ENCODE measurements at regions not wholly inside any gene's neighbourhood (a gene's known extent, or its start where the extent isn't known, plus 50 kb on each side); places are given as distances from the start of the nearest gene placed in this dataset.
"Not testable (repeated sequence)": the region's sequence is repeated elsewhere in the genome, so short reads cannot be mapped to it uniquely, and the experiment has no call there.

DNA sequence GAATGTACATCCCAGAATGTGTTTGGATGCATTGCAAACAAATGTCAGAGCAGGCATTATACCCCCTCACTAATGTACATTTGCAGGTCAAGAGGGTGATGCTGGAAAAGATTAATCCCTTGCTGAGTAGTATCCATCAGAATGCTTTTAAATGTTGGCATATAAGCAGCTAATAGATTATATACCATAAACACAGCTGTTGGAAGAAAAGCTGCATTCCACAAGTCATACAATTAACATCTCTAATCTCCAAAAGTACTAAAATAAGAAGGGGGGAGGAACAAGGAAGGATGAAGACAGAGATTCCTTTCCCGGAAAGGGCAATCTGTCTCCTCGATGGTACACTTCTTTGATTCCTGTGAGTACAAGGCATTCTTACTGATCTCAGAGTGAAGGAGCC, 445.7 kb upstream of the CDIN1 start:
- no peak for DNase-seq (ENCODE audit: low read depth in 3 of 3, low spot score in 2 of 3)

DNA sequence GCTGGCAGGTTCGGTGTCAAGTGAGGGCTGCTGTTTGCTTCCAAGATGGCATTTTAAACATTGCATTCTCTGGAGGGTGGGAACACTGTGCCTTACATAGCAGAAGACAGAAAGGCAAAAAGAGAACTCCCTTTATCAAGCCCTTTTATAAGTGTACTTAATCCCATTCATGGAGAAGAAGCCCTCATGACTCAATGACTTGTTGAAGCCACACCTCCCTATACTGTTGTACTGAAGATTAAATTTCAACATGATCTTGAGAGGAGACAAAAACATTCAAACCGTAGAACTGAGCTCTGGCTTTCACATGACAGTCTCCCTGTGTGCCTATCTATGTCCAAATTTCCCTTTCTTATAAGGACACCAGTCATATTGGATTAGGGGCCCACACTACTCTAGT, 443.4 kb upstream of the CDIN1 start:
- DNase-seq (ENCODE audit: low read depth in 3 of 3, low spot score in 2 of 3), result no peak

DNA sequence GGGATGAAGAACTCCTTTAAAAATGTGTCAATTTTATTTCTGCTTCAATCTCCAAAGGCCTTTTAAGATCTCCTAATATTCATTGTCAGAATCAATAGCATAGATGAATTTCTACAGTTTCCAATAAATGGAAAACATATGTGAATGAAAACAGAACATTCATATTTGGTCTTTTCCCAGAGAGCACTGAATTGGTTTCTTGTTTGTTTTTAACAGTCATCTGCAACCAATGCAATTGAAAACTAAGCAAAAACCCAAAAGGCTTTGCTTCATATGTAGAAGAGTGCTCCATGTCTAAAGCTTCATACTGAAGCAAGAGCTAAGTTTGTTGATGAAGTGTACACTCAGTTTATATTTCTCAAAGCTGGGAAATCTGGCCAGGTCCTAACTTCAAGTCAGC, 426.5 kb upstream of the CDIN1 start:
- DNase-seq (ENCODE audit: low read depth in 3 of 3, low spot score in 2 of 3), result no peak

GRCh38 chr15:36156879-36157427, 422.5 kb upstream of the CDIN1 start:
- no peak for DNase-seq (ENCODE audit: low read depth in 3 of 3, low spot score in 2 of 3)

DNA sequence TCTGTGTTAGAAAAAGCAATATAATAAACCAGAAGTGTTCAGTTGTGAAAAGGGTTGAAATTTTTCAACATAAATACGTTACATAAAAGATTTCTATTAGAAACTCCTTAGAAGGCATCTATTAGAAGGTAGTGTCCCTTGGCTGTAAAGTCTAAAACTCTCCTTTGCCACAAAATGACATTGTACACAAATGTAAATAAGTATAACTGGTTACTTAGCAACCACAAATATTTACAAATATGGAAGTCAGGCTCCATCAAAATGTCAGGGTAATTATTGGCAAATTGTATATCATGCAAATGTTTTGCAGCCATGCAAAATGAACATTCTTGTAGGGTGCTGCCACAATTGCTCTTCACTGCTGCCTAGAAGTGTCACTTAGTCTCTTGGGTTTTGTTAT, 419.1 kb upstream of the CDIN1 start:
- DNase-seq (ENCODE audit: low read depth in 3 of 3, low spot score in 2 of 3), result no peak

- no peak for DNase-seq (ENCODE audit: low read depth in 3 of 3, low spot score in 2 of 3)
Observed at GRCh38 chr15:36161108-36161507, 418.3 kb upstream of the CDIN1 start.

GRCh38 chr15:36161771-36162212, 417.6 kb upstream of the CDIN1 start:
- no peak for DNase-seq (ENCODE audit: low read depth in 3 of 3, low spot score in 2 of 3)

GRCh38 chr15:36163983-36164382, 415.4 kb upstream of the CDIN1 start:
- DNase-seq (ENCODE audit: low read depth in 3 of 3, low spot score in 2 of 3), result not testable (repeated sequence)

GRCh38 chr15:36172955-36173354, 406.5 kb upstream of the CDIN1 start:
- DNase-seq (ENCODE audit: low read depth in 3 of 3, low spot score in 2 of 3), result no peak

GRCh38 chr15:36175186-36175740, 404.2 kb upstream of the CDIN1 start:
- no peak for DNase-seq (ENCODE audit: low read depth in 3 of 3, low spot score in 2 of 3)

DNA sequence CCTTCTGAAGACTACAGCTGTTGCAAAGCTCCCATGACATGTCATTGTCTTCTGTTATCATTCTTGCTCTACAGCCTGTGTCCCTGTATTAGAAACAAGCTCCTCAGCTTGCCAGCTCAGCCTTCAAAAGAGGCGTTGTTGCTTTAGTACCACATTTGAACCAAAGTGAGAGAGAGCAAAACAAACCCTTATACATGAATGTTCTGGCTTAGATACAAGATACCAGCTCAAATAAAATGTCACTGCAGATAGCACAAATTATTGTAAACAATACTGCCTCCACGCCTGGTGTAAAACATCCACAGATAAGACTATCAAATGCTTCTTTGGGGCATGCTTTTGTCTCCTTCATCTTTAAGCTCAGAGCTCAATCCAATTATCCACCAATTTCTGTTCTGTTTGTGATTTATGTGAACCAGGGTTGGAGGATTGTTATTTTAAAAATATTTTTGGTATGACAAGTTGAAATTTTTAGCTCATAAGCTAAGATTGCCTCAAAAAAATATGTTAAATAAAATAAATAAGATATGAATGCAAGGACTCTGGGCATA, 403.6 kb upstream of the CDIN1 start:
- no peak for DNase-seq (ENCODE audit: low read depth in 3 of 3, low spot score in 2 of 3)

GRCh38 chr15:36177590-36178302, 401.7 kb upstream of the CDIN1 start:
- DNase-seq (ENCODE audit: low read depth in 3 of 3, low spot score in 2 of 3), result peak; percentile 69 to 74 (median 74)

DNA sequence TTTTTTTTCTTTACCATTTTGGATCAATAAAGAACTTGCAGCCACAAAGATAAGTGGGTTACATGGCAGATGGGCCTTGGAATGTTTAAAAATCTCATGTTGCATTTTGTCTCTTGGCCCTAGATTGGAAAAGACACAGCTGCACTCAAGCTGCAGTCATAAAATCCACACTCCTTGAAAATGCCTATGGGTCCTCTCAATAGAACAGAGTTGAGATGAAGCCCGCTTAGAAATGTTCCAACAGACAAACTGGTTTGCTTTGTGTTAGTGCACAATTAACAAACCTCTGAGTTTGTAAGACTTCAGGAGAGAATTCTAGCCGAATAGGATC, 401.2 kb upstream of the CDIN1 start:
- no peak for DNase-seq (ENCODE audit: low read depth in 3 of 3, low spot score in 2 of 3)

DNA sequence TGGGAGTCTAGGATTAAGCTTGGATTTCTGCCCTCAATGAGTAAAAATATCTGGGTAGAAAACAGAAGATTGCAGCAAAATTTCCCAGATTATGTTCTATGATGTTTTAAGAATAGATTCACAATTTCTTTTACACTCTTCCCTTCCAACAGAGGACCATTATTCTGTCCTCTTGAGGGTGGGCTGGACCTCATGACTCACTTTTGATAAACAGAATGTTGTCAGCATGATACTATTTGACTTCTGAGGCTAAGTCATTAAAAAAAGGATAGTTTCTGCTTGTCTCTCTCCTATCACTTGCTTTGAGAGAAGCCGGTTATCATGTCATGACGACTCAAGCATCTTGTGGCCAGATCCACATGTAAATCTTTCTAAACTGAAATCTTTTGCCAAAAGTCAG, 396.2 kb upstream of the CDIN1 start:
- DNase-seq (ENCODE audit: low read depth in 3 of 3, low spot score in 2 of 3), result no peak

GRCh38 chr15:36185438-36185837, 394.0 kb upstream of the CDIN1 start:
- no peak for DNase-seq (ENCODE audit: low read depth in 3 of 3, low spot score in 2 of 3)

DNA sequence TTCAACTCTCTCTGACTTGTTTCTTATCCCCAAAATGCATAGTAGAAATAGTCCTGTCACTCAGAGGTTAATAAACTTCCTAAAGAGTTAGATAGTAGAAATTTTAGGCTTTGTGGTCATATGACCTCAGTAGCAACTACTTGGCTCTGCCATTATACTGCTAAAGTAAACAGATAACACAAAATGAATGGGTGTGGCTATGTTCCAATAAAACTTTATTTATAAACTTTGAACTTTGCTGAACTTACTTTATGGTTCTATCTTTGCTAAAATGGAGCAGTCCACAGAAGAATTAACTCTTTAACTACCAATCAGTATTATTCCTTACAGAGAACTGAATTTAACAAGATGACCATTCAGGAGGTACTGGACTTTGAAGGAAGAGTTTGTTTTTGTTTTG, 393.6 kb upstream of the CDIN1 start:
- DNase-seq (ENCODE audit: low read depth in 3 of 3, low spot score in 2 of 3), result no peak

- no peak for DNase-seq (ENCODE audit: low read depth in 3 of 3, low spot score in 2 of 3)
Observed at GRCh38 chr15:36186376-36186775, 393.1 kb upstream of the CDIN1 start.

DNA sequence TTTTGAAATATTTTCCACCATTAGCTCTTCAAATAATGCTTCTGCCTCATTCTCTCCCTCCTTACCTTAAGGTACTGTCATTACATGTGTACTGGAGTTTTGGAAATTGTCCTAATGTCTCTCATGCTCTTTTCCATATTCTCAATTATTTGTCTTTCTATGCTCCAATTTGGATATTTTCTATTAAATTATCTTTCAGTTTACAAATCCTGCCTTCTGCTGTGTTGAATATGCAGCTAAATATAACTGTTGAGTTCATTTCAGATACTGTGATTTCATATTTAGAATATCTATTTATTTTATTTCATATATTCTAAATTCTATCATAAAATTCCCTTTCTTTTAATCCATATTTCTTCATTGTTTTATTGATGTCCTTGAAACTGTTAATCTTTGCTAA, 388.0 kb upstream of the CDIN1 start:
- DNase-seq (ENCODE audit: low read depth in 3 of 3, low spot score in 2 of 3), result no peak

- DNase-seq (ENCODE audit: low read depth in 3 of 3, low spot score in 2 of 3), result not testable (repeated sequence)
Observed at GRCh38 chr15:36195361-36196007, 383.9 kb upstream of the CDIN1 start.

DNA sequence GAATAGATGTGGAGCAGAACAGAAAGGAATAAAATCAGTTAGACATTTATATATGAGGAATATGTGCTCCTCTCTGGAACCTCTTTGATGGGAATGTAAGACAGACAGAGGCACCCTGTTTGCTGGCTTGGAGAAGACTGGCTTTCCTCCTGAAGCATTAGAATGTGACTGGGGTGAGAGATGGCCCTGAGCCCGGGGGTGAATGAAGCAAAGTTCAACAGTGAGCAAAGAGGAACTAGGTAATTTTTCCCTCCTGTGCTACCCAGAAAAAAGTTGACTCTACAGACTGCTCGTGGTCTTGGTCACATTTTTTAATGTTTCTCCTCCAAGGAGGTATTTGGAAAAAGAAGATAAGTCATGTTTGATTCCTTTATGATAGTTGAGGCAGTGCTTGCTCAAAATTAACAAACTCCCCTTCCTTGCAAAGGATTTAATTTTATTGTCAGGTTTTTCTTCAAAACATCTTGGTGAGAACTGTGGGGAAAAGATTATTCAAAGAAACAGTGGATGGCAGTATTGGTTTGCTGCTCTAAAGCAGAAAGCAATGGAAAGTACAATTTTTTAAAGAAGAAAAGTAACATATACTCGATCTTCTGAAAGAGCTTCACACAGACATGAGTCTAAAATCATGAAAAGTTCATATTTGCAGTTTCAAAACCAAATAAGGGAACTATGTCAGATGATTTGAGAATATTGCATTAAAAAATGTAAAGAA, 370.4 kb upstream of the CDIN1 start:
- no peak for DNase-seq (ENCODE audit: low read depth in 3 of 3, low spot score in 2 of 3)

GRCh38 chr15:36210426-36210825, 369.0 kb upstream of the CDIN1 start:
- no peak for DNase-seq (ENCODE audit: low read depth in 3 of 3, low spot score in 2 of 3)
